ENCODE measurements at regions not wholly inside any gene's neighbourhood (a gene's known extent, or its start where the extent isn't known, plus 50 kb on each side); places are given as distances from the start of the nearest gene placed in this dataset.

- no peaks in the 10 kb centered on the region for H3K79me2 ChIP-seq
- H3K27me3 ChIP-seq (ENCODE audit: control insufficient read depth, insufficient read depth, low read length) = no peaks in the 10 kb centered on the region
- no peaks in the 10 kb centered on the region for H3K9me3 ChIP-seq (ENCODE audit: control insufficient read depth, low read length)
- peaks cover 3% of the 10 kb centered on the region for H3K4me1 ChIP-seq
- H3K9ac ChIP-seq = no peak overlapping the region
- H3K27ac ChIP-seq = no peak overlapping the region
- H3K4me3 ChIP-seq (ENCODE audit: low read depth, low read length) = no peak overlapping the region
- no peak overlapping the region for H3K4me2 ChIP-seq (ENCODE audit: low read length)
- peak; percentile 39 for TF ChIP-seq CTCF (IDR thresholded peaks at IDR 0.05)
- no peak overlapping the region for H2AFZ ChIP-seq
- no peaks in the 10 kb centered on the region for H3K36me3 ChIP-seq (ENCODE audit: control insufficient read depth, insufficient read depth, low read length)
These were observed 56.0 kb upstream of the DOCK9 start for GRCh38 chr13:99033814-99034213.

GRCh38 chr13:99034333-99035085 lies 56.6 kb upstream of the DOCK9 start:
- no peak overlapping the region for H3K27ac ChIP-seq
- peaks cover 3% of the 10 kb centered on the region for H3K4me1 ChIP-seq
- H3K4me2 ChIP-seq (ENCODE audit: low read length) = no peak overlapping the region
- TF ChIP-seq CTCF (IDR thresholded peaks at IDR 0.05) = no peak
- H3K27me3 ChIP-seq (ENCODE audit: control insufficient read depth, insufficient read depth, low read length) = no peaks in the 10 kb centered on the region
- no peaks in the 10 kb centered on the region for H3K36me3 ChIP-seq (ENCODE audit: control insufficient read depth, insufficient read depth, low read length)
- no peak overlapping the region for H2AFZ ChIP-seq
- H3K9ac ChIP-seq = no peak overlapping the region
- no peak overlapping the region for H3K4me3 ChIP-seq (ENCODE audit: low read depth, low read length)
- no peaks in the 10 kb centered on the region for H3K79me2 ChIP-seq
- H3K9me3 ChIP-seq (ENCODE audit: control insufficient read depth, low read length) = no peaks in the 10 kb centered on the region

- H3K79me2 ChIP-seq = no peaks in the 10 kb centered on the region
- no peak overlapping the region for H3K9ac ChIP-seq
- no peak overlapping the region for H3K4me3 ChIP-seq (ENCODE audit: low read depth, low read length)
- TF ChIP-seq CTCF (IDR thresholded peaks at IDR 0.05) = no peak
- peaks cover 3% of the 10 kb centered on the region for H3K4me1 ChIP-seq
- H3K4me2 ChIP-seq (ENCODE audit: low read length) = no peak overlapping the region
- H3K27ac ChIP-seq = no peak overlapping the region
- no peaks in the 10 kb centered on the region for H3K27me3 ChIP-seq (ENCODE audit: control insufficient read depth, insufficient read depth, low read length)
- H3K36me3 ChIP-seq (ENCODE audit: control insufficient read depth, insufficient read depth, low read length) = no peaks in the 10 kb centered on the region
- H3K9me3 ChIP-seq (ENCODE audit: control insufficient read depth, low read length) = no peaks in the 10 kb centered on the region
- no peak overlapping the region for H2AFZ ChIP-seq
These were observed 57.9 kb upstream of the DOCK9 start for GRCh38 chr13:99035715-99036114.

- H3K9ac ChIP-seq = no peak overlapping the region
- H3K4me2 ChIP-seq (ENCODE audit: low read length) = no peak overlapping the region
- TF ChIP-seq CTCF (IDR thresholded peaks at IDR 0.05) = no peak
- no peaks in the 10 kb centered on the region for H3K79me2 ChIP-seq
- H3K4me3 ChIP-seq (ENCODE audit: low read depth, low read length) = no peak overlapping the region
- no peaks in the 10 kb centered on the region for H3K9me3 ChIP-seq (ENCODE audit: control insufficient read depth, low read length)
- no peaks in the 10 kb centered on the region for H3K27me3 ChIP-seq (ENCODE audit: control insufficient read depth, insufficient read depth, low read length)
- no peaks in the 10 kb centered on the region for H3K36me3 ChIP-seq (ENCODE audit: control insufficient read depth, insufficient read depth, low read length)
- no peak overlapping the region for H3K27ac ChIP-seq
- H3K4me1 ChIP-seq = no peaks in the 10 kb centered on the region
- no peak overlapping the region for H2AFZ ChIP-seq
These were observed 59.9 kb upstream of the DOCK9 start for GRCh38 chr13:99037756-99038155.

- no peak for TF ChIP-seq CTCF (IDR thresholded peaks at IDR 0.05)
- H3K27me3 ChIP-seq (ENCODE audit: control insufficient read depth, insufficient read depth, low read length) = no peaks in the 10 kb centered on the region
These were observed 61.9 kb upstream of the DOCK9 start for GRCh38 chr13:99039718-99040280.

More at GRCh38 chr13:99039718-99040280, 61.9 kb upstream of the DOCK9 start:
- Histone ChIP-seq H3K4me2 (ENCODE audit: low read length) (no peak overlapping the region), H3K4me1 (no peaks in the 10 kb centered on the region), H3K27ac (no peak overlapping the region), H3K36me3 (ENCODE audit: control insufficient read depth, insufficient read depth, low read length) (no peaks in the 10 kb centered on the region), H2AFZ (no peak overlapping the region), H3K9me3 (ENCODE audit: control insufficient read depth, low read length) (no peaks in the 10 kb centered on the region), H3K79me2 (peaks cover 8% of the 10 kb centered on the region), H3K9ac (no peak overlapping the region), H3K4me3 (ENCODE audit: low read depth, low read length) (no peak overlapping the region)

Measured in parathyroid adenoma (tissue), 2 donors.